ENCODE measurements at regions not wholly inside any gene's neighbourhood (a gene's known extent, or its start where the extent isn't known, plus 50 kb on each side); places are given as distances from the start of the nearest gene placed in this dataset.

GRCh38 chr12:92582475-92582874, 120.3 kb upstream of the PLEKHG7 start:
- DNase-seq (ENCODE audit: low spot score), result no peak

DNA sequence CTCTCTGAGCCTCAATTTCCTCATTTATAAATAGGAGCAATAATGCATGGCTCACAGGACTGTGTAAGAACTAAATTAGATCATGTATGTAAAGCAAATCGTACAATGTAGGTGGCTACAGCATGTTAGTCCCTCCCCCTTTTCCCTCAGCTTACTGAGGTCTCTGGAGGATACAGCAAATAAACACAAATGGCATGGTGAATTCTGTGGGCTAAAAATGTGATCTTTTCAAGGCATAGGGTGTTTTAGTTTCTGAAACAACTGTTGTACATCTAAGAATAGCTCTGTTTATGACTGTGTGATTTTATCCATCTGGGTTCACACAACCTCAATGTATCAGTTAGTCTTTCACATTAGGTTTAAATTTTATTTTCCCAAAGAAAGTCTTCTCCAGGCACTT, 121.2 kb upstream of the PLEKHG7 start:
- no peak for DNase-seq (ENCODE audit: low spot score)

DNA sequence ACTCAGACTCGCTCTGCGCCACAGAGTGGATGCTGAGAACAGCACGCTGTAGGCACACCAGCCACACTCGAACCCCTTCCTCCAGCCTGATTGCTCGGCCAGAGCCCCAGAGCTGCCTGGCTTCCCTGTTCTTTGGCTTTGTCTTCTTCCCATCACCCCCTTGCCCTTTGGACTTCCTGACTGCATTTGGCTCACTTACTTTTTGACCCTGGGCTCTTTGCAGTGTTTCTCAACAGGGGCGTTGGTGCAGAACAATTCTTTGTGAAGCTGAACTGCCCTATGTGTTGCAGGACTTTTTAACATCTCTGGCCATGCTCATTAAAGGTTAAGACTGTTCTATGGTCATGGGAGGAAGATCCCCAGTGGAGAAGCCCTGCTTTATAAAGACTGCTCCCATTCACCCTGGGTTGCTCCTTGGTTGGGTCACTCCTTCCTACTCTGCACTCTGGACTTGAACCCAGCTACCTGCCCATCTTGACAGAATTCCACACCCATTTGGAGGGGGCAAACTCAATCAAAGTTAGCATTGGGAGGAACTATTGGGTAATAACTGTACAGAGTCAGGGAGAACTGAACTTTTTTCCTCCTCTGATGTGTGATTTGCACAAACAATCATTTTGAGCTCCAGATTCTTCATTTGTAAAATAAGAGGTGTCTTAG, 127.7 kb upstream of the PLEKHG7 start:
- no peak for DNase-seq (ENCODE audit: low spot score)

GRCh38 chr12:92574051-92574783, 128.6 kb upstream of the PLEKHG7 start:
- peak; percentile 35 for DNase-seq (ENCODE audit: low spot score)

DNA sequence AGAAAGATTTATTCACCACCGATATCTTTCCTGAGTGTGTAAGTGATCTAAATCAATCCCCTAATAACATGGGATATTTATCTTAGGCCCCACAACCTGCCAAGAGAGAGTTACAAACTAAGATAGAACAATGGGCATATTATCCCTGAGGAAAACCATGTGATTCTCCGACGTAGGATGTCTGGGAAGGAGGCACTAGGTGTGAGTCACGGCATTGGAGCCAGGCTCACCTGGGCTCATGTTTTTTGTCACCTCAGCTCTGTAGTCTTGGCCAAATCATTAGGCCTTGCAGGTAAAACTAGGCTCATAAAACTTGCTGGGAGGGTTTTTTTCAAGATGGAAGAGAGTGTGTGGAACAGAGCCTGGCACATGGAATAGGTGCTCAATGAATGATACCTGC, 129.7 kb upstream of the PLEKHG7 start:
- DNase-seq (ENCODE audit: low spot score), result peak; percentile 35

DNA sequence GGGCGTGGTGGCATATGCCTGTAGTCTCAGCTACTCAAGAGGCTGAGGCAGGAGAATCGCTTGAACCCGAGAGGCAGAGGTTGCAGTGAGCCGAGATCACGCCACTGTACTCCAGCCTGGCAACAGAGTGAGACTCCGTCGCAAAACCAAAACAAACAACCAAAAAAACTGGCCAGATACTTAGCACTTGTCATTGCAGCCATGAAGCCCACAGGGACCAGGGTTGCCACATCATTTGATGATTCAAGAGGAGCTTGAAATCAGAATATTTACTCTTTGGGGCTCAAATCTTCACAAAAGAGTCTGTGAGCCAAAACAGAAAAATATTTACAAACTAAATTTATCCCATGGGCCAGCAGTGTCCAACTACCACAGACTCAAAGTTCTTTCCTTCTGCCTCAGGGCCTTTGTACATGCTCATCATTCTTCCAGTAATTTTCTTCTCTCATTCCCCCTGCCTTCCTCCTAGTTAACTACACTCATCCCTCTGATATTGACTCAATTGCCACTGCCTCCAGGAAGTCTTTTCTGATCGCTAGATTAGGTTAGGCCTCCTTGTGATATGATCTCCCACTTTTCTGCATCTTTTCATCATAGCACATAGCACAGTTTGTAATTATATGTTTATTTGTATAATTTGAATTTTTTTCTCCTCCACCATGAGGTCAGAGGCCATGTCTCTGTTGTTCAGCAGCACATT, 130.8 kb upstream of the PLEKHG7 start:
- DNase-seq (ENCODE audit: low spot score), result no peak

GRCh38 chr12:92571169-92571568, 131.6 kb upstream of the PLEKHG7 start:
- no peak for DNase-seq (ENCODE audit: low spot score)

DNA sequence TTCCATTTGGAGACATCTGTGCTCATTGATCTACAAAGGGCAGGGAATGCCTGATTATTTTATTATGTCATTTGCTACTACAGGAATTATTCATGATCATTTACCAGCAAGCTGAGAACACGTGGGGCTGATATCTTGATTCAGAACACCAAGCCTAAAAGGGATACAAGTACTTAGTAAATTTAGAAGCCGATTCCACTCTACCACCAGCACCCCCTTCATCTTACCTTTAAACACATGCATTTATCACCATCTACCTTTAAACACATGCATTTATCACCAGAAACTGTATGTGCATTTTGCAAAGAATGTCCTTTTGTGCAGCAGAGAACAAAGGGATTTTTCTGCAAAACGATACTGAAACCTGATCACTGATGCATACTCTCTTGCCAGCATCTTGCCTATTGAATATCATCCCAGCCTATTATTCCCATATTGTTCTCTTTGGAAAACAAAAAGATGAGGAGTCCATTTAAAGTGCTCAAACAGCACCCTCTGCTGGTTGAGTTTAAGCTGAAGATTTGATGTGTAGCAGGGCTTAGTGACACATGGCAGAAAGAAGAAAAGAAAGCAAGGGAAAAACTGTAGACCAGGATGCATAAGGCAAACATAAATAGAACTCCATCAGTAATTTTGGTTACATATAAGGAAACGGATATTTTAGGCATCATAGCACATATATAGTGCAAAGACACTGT, 132.6 kb upstream of the PLEKHG7 start:
- peak; percentile 62 for DNase-seq (ENCODE audit: low spot score)

GRCh38 chr12:92568691-92569090, 134.1 kb upstream of the PLEKHG7 start:
- DNase-seq (ENCODE audit: low spot score), result no peak

- no peak for DNase-seq (ENCODE audit: low spot score)
Observed at GRCh38 chr12:92566448-92567019, 136.3 kb upstream of the PLEKHG7 start.

DNA sequence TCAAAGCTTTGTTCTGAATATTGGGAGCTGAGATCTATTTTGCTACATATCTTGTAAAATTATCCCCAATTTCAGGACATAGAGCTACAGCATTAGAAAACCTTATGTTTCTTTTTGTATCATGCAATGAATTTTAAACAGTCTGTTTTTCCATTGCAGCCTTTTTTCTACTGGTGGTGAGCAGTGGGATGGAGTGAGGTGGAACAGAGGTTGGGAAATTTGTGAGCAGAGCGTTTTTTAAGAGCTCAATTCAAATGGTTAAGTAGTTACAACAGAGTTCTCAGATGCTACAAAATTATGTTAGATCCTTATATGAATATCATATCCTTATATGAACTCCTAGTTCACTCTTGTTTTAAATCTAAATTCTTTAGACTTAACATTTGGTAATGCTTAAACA, 139.0 kb upstream of the PLEKHG7 start:
- DNase-seq (ENCODE audit: low spot score), result no peak

- DNase-seq (ENCODE audit: low spot score), result no peak
Observed at GRCh38 chr12:92562063-92562734, 140.6 kb upstream of the PLEKHG7 start.

GRCh38 chr12:92561543-92561899, 141.3 kb upstream of the PLEKHG7 start:
- no peak for DNase-seq (ENCODE audit: low spot score)

GRCh38 chr12:92560713-92561542, 141.9 kb upstream of the PLEKHG7 start:
- DNase-seq (ENCODE audit: low spot score), result no peak

GRCh38 chr12:92558806-92559205, 144.0 kb upstream of the PLEKHG7 start:
- peak; percentile 36 for DNase-seq (ENCODE audit: low spot score)

GRCh38 chr12:92558215-92558773, 144.5 kb upstream of the PLEKHG7 start:
- DNase-seq (ENCODE audit: low spot score), result no peak

DNA sequence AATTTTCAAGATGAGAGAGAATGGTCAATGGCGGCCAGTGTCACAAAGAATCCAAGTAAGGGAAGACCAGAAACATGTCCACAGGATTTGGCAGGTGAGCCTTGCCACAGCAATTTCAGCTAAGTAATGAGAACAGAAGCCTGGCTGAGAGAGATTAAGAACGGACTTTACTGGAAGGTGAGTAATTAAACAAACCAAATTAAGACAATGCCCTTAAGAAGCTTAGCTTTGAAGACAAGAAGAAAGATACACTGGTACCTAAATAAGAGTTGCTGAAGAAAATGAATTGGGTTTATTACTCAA, 145.4 kb upstream of the PLEKHG7 start:
- no peak for DNase-seq (ENCODE audit: low spot score)

GRCh38 chr12:92556637-92557421, 146.0 kb upstream of the PLEKHG7 start:
- no peak for DNase-seq (ENCODE audit: low spot score)

GRCh38 chr12:92556141-92556540, 146.6 kb upstream of the PLEKHG7 start:
- DNase-seq (ENCODE audit: low spot score), result no peak

All from COLO829 (cell line).